ENCODE measurements at regions not wholly inside any gene's neighbourhood (a gene's known extent, or its start where the extent isn't known, plus 50 kb on each side); places are given as distances from the start of the nearest gene placed in this dataset.
"Not testable (repeated sequence)": the region's sequence is repeated elsewhere in the genome, so short reads cannot be mapped to it uniquely, and the experiment has no call there.

GRCh38 chr17:28256881-28257280 lies 62.1 kb upstream of the TMEM97 start:
- no peaks in the 10 kb centered on the region for H3K4me1 Mint-ChIP-seq
- Histone ChIP-seq H3K79me2 (ENCODE audit: low read depth) (no peaks in the 10 kb centered on the region), H3K4me1 (no peaks in the 10 kb centered on the region), H4K20me1 (ENCODE audit: low read depth) (no peaks in the 10 kb centered on the region), H3K27ac (no peak overlapping the region), H3K27me3 (no peaks in the 10 kb centered on the region), H3K4me3 (no peak overlapping the region), H3K9me3 (ENCODE audit: low read depth) (no peaks in the 10 kb centered on the region), H3F3A (ENCODE audit: low read depth) (peaks cover 3% of the 10 kb centered on the region), H3K36me3 (no peaks in the 10 kb centered on the region), H3K4me2 (no peak overlapping the region), H2AFZ (replicated peaks) (no peak overlapping the region), H3K9ac (no peak overlapping the region)
- DNase-seq (ENCODE audit: low spot score), result no peak
- TF ChIP-seq CTCF (IDR thresholded peaks at IDR 0.05) (no peak), EZH2 (IDR thresholded peaks at IDR 0.05) (no peak), EZH2phosphoT487 (IDR thresholded peaks at IDR 0.05) (no peak)
- peaks cover 9% of the 10 kb centered on the region for H3K27me3 Mint-ChIP-seq (ENCODE audit: insufficient read depth, low read depth)
- H3K27ac Mint-ChIP-seq, result no peak overlapping the region
- peaks cover 4% of the 10 kb centered on the region for H3K9me3 Mint-ChIP-seq
- H3K36me3 Mint-ChIP-seq, result peaks cover 2% of the 10 kb centered on the region
- H3K4me3 Mint-ChIP-seq, result no peak overlapping the region

GRCh38 chr17:28258347-28258887 lies 60.6 kb upstream of the TMEM97 start:
- no peaks in the 10 kb centered on the region for H3K79me2 ChIP-seq (ENCODE audit: low read depth)
- Mint-ChIP-seq H3K4me3 (no peak overlapping the region), H3K4me1 (no peaks in the 10 kb centered on the region), H3K9me3 (peaks cover 14% of the 10 kb centered on the region), H3K27ac (no peak overlapping the region), H3K27me3 (ENCODE audit: insufficient read depth, low read depth) (peaks cover 5% of the 10 kb centered on the region), H3K36me3 (peaks cover 2% of the 10 kb centered on the region)
- TF ChIP-seq CTCF (IDR thresholded peaks at IDR 0.05), result no peak
- no peak for TF ChIP-seq EZH2 (IDR thresholded peaks at IDR 0.05)
- TF ChIP-seq EZH2phosphoT487 (IDR thresholded peaks at IDR 0.05), result no peak
- H3K27me3 ChIP-seq, result no peaks in the 10 kb centered on the region
- H3F3A ChIP-seq (ENCODE audit: low read depth), result no peaks in the 10 kb centered on the region
- H3K36me3 ChIP-seq, result no peaks in the 10 kb centered on the region
- DNase-seq (ENCODE audit: low spot score), result no peak
- no peak overlapping the region for H3K4me2 ChIP-seq
- H3K9ac ChIP-seq, result no peak overlapping the region
- H3K4me1 ChIP-seq, result no peaks in the 10 kb centered on the region
- H3K9me3 ChIP-seq (ENCODE audit: low read depth), result no peaks in the 10 kb centered on the region
- no peak overlapping the region for H2AFZ ChIP-seq (replicated peaks)
- H3K4me3 ChIP-seq, result no peak overlapping the region
- H4K20me1 ChIP-seq (ENCODE audit: low read depth), result no peaks in the 10 kb centered on the region
- H3K27ac ChIP-seq, result no peak overlapping the region

- no peak for DNase-seq (ENCODE audit: low spot score)
- H3K27ac ChIP-seq, result no peak overlapping the region
- no peak overlapping the region for H3K4me3 ChIP-seq
- H3K79me2 ChIP-seq (ENCODE audit: low read depth), result no peaks in the 10 kb centered on the region
- peaks cover 21% of the 10 kb centered on the region for H3K9me3 Mint-ChIP-seq
- H3K27ac Mint-ChIP-seq, result no peak overlapping the region
- peaks cover 3% of the 10 kb centered on the region for H3K36me3 Mint-ChIP-seq
- no peak overlapping the region for H2AFZ ChIP-seq (replicated peaks)
- no peaks in the 10 kb centered on the region for H4K20me1 ChIP-seq (ENCODE audit: low read depth)
- no peak overlapping the region for H3K4me3 Mint-ChIP-seq
- H3K9ac ChIP-seq, result no peak overlapping the region
- no peak overlapping the region for H3K4me2 ChIP-seq
- no peaks in the 10 kb centered on the region for H3K4me1 Mint-ChIP-seq
- no peaks in the 10 kb centered on the region for H3K9me3 ChIP-seq (ENCODE audit: low read depth)
- no peaks in the 10 kb centered on the region for H3F3A ChIP-seq (ENCODE audit: low read depth)
- H3K27me3 Mint-ChIP-seq (ENCODE audit: insufficient read depth, low read depth), result peaks cover under 1% of the 10 kb centered on the region
- no peaks in the 10 kb centered on the region for H3K4me1 ChIP-seq
- no peaks in the 10 kb centered on the region for H3K27me3 ChIP-seq
- TF ChIP-seq EZH2phosphoT487 (IDR thresholded peaks at IDR 0.05), result no peak
- TF ChIP-seq CTCF (IDR thresholded peaks at IDR 0.05), result no peak
- no peak for TF ChIP-seq EZH2 (IDR thresholded peaks at IDR 0.05)
- H3K36me3 ChIP-seq, result no peaks in the 10 kb centered on the region
These were observed 57.8 kb upstream of the TMEM97 start for GRCh38 chr17:28261219-28261618.

- H3K4me2 ChIP-seq; H3K79me2 ChIP-seq (ENCODE audit: low read depth); H4K20me1 ChIP-seq (ENCODE audit: low read depth); DNase-seq (ENCODE audit: low spot score); H3K27me3 Mint-ChIP-seq (ENCODE audit: insufficient read depth, low read depth); H3K27me3 ChIP-seq; H3K4me3 ChIP-seq; H3K27ac Mint-ChIP-seq; H3F3A ChIP-seq (ENCODE audit: low read depth); H3K9me3 ChIP-seq (ENCODE audit: low read depth); H3K4me1 Mint-ChIP-seq; H2AFZ ChIP-seq (replicated peaks); H3K36me3 Mint-ChIP-seq; H3K36me3 ChIP-seq; H3K9ac ChIP-seq; H3K4me1 ChIP-seq; H3K27ac ChIP-seq: not testable (repeated sequence)
- Mint-ChIP-seq H3K4me3 (peak overlapping the region; percentile 21), H3K9me3 (peaks cover 29% of the 10 kb centered on the region)
These were observed 56.8 kb upstream of the TMEM97 start for GRCh38 chr17:28262123-28262745.

- H3K27ac ChIP-seq; H3K4me3 Mint-ChIP-seq; H3K36me3 ChIP-seq; H3K4me1 ChIP-seq; H3F3A ChIP-seq (ENCODE audit: low read depth); H3K4me3 ChIP-seq; H3K27me3 ChIP-seq; H3K36me3 Mint-ChIP-seq; H4K20me1 ChIP-seq (ENCODE audit: low read depth); H3K9ac ChIP-seq; H3K79me2 ChIP-seq (ENCODE audit: low read depth); H3K27me3 Mint-ChIP-seq (ENCODE audit: insufficient read depth, low read depth); H3K27ac Mint-ChIP-seq; H2AFZ ChIP-seq (replicated peaks); DNase-seq (ENCODE audit: low spot score); H3K4me2 ChIP-seq; H3K4me1 Mint-ChIP-seq; H3K9me3 ChIP-seq (ENCODE audit: low read depth): not testable (repeated sequence)
- peaks cover 50% of the 10 kb centered on the region for H3K9me3 Mint-ChIP-seq
These were observed 54.0 kb upstream of the TMEM97 start for GRCh38 chr17:28264902-28265548.

Measured in neural progenitor cell (in vitro differentiated cells).